ENCODE measurements at regions not wholly inside any gene's neighbourhood (a gene's known extent, or its start where the extent isn't known, plus 50 kb on each side); places are given as distances from the start of the nearest gene placed in this dataset.

GRCh38 chr10:78752221-78752620 lies 316.5 kb upstream of the ZMIZ1 start:
- CTCF ChIA-PET (ENCODE audit: unreplicated experiment) = no interaction called here
- Histone ChIP-seq H3K79me2 (ENCODE audit: insufficient read depth, low read depth, low read length) (no peaks in the 10 kb centered on the region), H3K9me3 (ENCODE audit: low read length) (no peaks in the 10 kb centered on the region), H3K36me3 (ENCODE audit: insufficient read depth, low read length) (no peaks in the 10 kb centered on the region), H3K4me3 (ENCODE audit: low read depth, low read length, poor library complexity, severe bottlenecking) (no peak overlapping the region), H4K20me1 (ENCODE audit: insufficient read depth, low read length) (no peaks in the 10 kb centered on the region), H3K4me2 (ENCODE audit: low read length) (no peak overlapping the region), H3K27ac (ENCODE audit: low read depth, low read length, poor library complexity, severe bottlenecking) (no peak overlapping the region), H3K9me2 (ENCODE audit: insufficient read depth, low read length) (no peaks in the 10 kb centered on the region), H3K4me1 (ENCODE audit: insufficient read depth, low read length, poor library complexity, severe bottlenecking) (no peaks in the 10 kb centered on the region), H2AFZ (ENCODE audit: low read length) (no peak overlapping the region)
- intact Hi-C loops (cut with micrococcal nuclease; ENCODE audit: unreplicated experiment) = no loop called here
- BruUV-seq (replicated peaks) = no TSS peak
- no peak for DNase-seq (ENCODE audit: low spot score)
- POLR2A ChIA-PET = interaction anchor here (1.1 kb wide), 1 partner anchor 16 kb away, joined by 4 read pairs; no protein-coding TSS in a partner anchor
- TF ChIP-seq, protein P1, sequence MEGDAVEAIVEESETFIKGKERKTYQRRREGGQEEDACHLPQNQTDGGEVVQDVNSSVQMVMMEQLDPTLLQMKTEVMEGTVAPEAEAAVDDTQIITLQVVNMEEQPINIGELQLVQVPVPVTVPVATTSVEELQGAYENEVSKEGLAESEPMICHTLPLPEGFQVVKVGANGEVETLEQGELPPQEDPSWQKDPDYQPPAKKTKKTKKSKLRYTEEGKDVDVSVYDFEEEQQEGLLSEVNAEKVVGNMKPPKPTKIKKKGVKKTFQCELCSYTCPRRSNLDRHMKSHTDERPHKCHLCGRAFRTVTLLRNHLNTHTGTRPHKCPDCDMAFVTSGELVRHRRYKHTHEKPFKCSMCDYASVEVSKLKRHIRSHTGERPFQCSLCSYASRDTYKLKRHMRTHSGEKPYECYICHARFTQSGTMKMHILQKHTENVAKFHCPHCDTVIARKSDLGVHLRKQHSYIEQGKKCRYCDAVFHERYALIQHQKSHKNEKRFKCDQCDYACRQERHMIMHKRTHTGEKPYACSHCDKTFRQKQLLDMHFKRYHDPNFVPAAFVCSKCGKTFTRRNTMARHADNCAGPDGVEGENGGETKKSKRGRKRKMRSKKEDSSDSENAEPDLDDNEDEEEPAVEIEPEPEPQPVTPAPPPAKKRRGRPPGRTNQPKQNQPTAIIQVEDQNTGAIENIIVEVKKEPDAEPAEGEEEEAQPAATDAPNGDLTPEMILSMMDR (conservative IDR thresholded peaks at IDR 0.05; ENCODE audit: low read length) = no peak
- TF ChIP-seq EZH2phosphoT487 (IDR thresholded peaks at IDR 0.05; ENCODE audit: borderline replicate concordance, low read depth, low read length) = no peak

- no peaks in the 10 kb centered on the region for H3K9me2 ChIP-seq (ENCODE audit: insufficient read depth, low read length)
- ChIA-PET POLR2A (interaction anchor here (1.1 kb wide), 1 partner anchor 15 kb away, joined by 4 read pairs; no protein-coding TSS in a partner anchor), CTCF (ENCODE audit: unreplicated experiment) (no interaction called here)
- no peaks in the 10 kb centered on the region for H3K4me1 ChIP-seq (ENCODE audit: insufficient read depth, low read length, poor library complexity, severe bottlenecking)
- TF ChIP-seq, protein P1 (conservative IDR thresholded peaks at IDR 0.05; ENCODE audit: low read length) = no peak
- TF ChIP-seq EZH2phosphoT487 (IDR thresholded peaks at IDR 0.05; ENCODE audit: borderline replicate concordance, low read depth, low read length) = no peak
- DNase-seq (ENCODE audit: low spot score) = no peak
- no peaks in the 10 kb centered on the region for H3K79me2 ChIP-seq (ENCODE audit: insufficient read depth, low read depth, low read length)
- BruUV-seq (replicated peaks) = no TSS peak
- H3K4me2 ChIP-seq (ENCODE audit: low read length) = no peak overlapping the region
- H2AFZ ChIP-seq (ENCODE audit: low read length) = no peak overlapping the region
- H3K9me3 ChIP-seq (ENCODE audit: low read length) = no peaks in the 10 kb centered on the region
- no peaks in the 10 kb centered on the region for H4K20me1 ChIP-seq (ENCODE audit: insufficient read depth, low read length)
- no peak overlapping the region for H3K4me3 ChIP-seq (ENCODE audit: low read depth, low read length, poor library complexity, severe bottlenecking)
- intact Hi-C loops (cut with micrococcal nuclease; ENCODE audit: unreplicated experiment) = no loop called here
- no peaks in the 10 kb centered on the region for H3K36me3 ChIP-seq (ENCODE audit: insufficient read depth, low read length)
- H3K27ac ChIP-seq (ENCODE audit: low read depth, low read length, poor library complexity, severe bottlenecking) = no peak overlapping the region
Observed at GRCh38 chr10:78752708-78753107, 316.1 kb upstream of the ZMIZ1 start.

DNA sequence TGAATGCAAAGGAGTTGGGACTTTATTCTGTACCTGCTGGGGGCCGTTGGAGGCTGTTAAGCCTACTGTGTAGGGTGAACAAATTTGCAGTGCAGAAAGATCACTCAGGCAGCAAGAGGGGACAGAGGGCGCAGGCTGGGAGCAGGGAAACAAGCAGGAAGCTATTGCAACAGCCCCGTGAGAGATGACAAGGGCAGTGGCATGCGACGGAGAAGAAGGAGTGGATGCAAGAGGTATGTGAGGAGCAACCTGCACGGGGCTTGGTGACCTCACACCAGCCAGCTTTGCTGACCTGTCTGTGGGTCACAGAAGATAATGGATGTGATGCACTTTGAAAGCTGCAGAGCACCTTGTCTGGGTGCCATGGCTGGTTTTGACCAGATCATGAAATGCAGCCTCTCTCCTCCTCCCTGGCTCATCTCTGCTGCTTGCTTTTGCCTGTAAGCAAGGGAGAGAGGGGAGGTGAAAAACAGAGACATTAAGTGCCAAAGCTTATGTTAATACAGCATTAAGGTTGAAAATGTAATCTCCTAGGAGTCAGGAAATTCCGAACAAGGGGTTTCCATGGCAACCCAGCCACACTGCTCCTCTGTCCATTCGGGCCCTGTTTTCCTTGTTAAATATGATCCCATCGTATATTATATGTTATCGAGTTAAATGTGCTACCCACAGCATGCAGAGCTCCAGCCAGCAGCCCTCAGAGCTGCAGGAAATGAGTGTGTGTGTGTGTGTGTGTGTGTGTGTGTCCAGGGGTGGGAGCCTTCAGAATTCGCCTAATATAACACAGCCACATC lies 314.3 kb upstream of the ZMIZ1 start:
- intact Hi-C loops (cut with micrococcal nuclease; ENCODE audit: unreplicated experiment) = no loop called here
- Histone ChIP-seq H3K9me3 (ENCODE audit: low read length) (no peaks in the 10 kb centered on the region), H3K9me2 (ENCODE audit: insufficient read depth, low read length) (no peaks in the 10 kb centered on the region), H3K27ac (ENCODE audit: low read depth, low read length, poor library complexity, severe bottlenecking) (no peak overlapping the region), H3K79me2 (ENCODE audit: insufficient read depth, low read depth, low read length) (no peaks in the 10 kb centered on the region), H3K4me3 (ENCODE audit: low read depth, low read length, poor library complexity, severe bottlenecking) (no peak overlapping the region), H2AFZ (ENCODE audit: low read length) (no peak overlapping the region), H3K4me2 (ENCODE audit: low read length) (no peak overlapping the region), H3K36me3 (ENCODE audit: insufficient read depth, low read length) (no peaks in the 10 kb centered on the region), H3K4me1 (ENCODE audit: insufficient read depth, low read length, poor library complexity, severe bottlenecking) (no peaks in the 10 kb centered on the region), H4K20me1 (ENCODE audit: insufficient read depth, low read length) (no peaks in the 10 kb centered on the region)
- no peak for DNase-seq (ENCODE audit: low spot score)
- ChIA-PET CTCF (ENCODE audit: unreplicated experiment) (no interaction called here), POLR2A (interaction anchor here (0.6 kb wide), 3 partner anchors 72 to 1596 kb away, joined by 3 read pairs; no protein-coding TSS in a partner anchor)
- no peak for TF ChIP-seq EZH2phosphoT487 (IDR thresholded peaks at IDR 0.05; ENCODE audit: borderline replicate concordance, low read depth, low read length)
- TF ChIP-seq, protein P1 (conservative IDR thresholded peaks at IDR 0.05; ENCODE audit: low read length) = no peak
- no TSS peak for BruUV-seq (replicated peaks)

All from OCI-LY7 (cell line).